BLaER1 (cell line): ENCODE measurements at regions not wholly inside any gene's neighbourhood (a gene's known extent, or its start where the extent isn't known, plus 50 kb on each side); places are given as distances from the start of the nearest gene placed in this dataset.

Experiments used
- H3K27ac ChIP-seq: shearing (Covaris generic); formaldehyde crosslinking; 2 replicates; pipeline ENCODE4 v1.8.1; 2022
- H3K27me3 ChIP-seq: shearing (Covaris generic); formaldehyde crosslinking; 2 replicates; pipeline ENCODE4 v1.8.1; 2022
- H3K36me3 ChIP-seq: shearing (Covaris generic); formaldehyde crosslinking; 2 replicates; pipeline ENCODE4 v1.8.1; 2022
- H3K4me1 ChIP-seq: shearing (Covaris generic); formaldehyde crosslinking; 2 replicates; pipeline ENCODE4 v1.8.1; 2022
- H3K4me2 ChIP-seq: shearing (Covaris generic); formaldehyde crosslinking; 2 replicates; pipeline ENCODE4 v1.8.1; 2022
- H3K4me3 ChIP-seq: shearing (Covaris generic); formaldehyde crosslinking; 2 replicates; pipeline ENCODE4 v1.8.1; 2022
- H3K9ac ChIP-seq: shearing (Covaris generic); formaldehyde crosslinking; 2 replicates; pipeline ENCODE4 v1.8.1; 2022
- H3K9me3 ChIP-seq: shearing (Covaris generic); formaldehyde crosslinking; 2 replicates; pipeline ENCODE4 v1.8.1; 2022
- H4K20me1 ChIP-seq: shearing (Covaris generic); formaldehyde crosslinking; 2 replicates; pipeline ENCODE4 v1.8.1; 2022
- Cebpa-rat ChIP-seq: shearing (Covaris generic); IDR thresholded peaks from 2 replicates; pipeline ENCODE4 v1.8.1; 2022

DNA sequence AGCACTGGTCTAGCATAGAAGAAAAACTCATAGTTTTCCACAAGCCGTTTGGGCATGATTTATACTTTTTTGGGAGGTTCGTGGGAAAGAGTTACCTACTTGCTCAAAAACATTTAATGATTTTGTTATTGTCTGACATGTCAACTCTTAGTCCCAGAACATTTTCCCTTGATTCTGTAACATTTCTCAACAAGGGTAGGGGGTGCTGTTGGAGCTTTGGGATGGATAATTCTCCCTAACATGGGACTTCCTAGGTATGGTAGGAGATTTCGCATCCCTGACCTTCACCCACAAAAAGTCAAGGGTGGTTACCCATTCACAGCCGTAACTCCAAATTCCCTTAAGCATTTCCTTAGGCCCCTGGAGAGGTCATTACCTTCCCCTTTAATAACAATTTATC lies 378.0 kb downstream of the YTHDC2 start:
- Histone ChIP-seq H3K4me2 (no peak overlapping the region), H4K20me1 (no peaks in the 10 kb centered on the region), H3K4me3 (no peak overlapping the region), H3K27ac (no peak overlapping the region), H3K9ac (no peak overlapping the region), H3K36me3 (no peaks in the 10 kb centered on the region), H3K9me3 (no peaks in the 10 kb centered on the region), H3K27me3 (no peaks in the 10 kb centered on the region), H3K4me1 (no peaks in the 10 kb centered on the region)
- TF ChIP-seq Cebpa-rat, result no peak

DNA sequence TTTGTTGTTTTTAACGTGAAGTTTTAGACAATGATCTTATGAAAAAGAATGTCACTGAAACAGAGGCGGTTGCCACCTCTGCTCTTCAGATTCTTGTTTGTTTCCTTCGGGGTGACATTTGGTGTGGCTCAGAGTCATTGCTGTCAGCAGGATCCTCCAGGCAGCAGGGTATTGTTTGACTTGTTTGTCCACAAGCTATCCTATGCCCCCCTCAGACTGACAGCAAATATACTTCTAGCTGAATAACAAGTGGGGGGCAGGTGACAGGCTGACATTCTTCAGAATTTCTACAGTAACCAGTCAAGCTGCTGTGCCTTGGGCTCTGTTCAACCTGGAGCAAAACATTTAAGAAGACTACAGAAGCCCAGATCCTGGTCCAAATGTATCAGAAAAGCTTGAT lies 383.3 kb downstream of the YTHDC2 start:
- Histone ChIP-seq H3K9me3 (no peaks in the 10 kb centered on the region), H4K20me1 (no peaks in the 10 kb centered on the region), H3K27me3 (no peaks in the 10 kb centered on the region), H3K27ac (no peak overlapping the region), H3K36me3 (no peaks in the 10 kb centered on the region), H3K4me3 (no peak overlapping the region), H3K9ac (no peak overlapping the region), H3K4me2 (no peak overlapping the region), H3K4me1 (no peaks in the 10 kb centered on the region)
- TF ChIP-seq Cebpa-rat, result no peak

DNA sequence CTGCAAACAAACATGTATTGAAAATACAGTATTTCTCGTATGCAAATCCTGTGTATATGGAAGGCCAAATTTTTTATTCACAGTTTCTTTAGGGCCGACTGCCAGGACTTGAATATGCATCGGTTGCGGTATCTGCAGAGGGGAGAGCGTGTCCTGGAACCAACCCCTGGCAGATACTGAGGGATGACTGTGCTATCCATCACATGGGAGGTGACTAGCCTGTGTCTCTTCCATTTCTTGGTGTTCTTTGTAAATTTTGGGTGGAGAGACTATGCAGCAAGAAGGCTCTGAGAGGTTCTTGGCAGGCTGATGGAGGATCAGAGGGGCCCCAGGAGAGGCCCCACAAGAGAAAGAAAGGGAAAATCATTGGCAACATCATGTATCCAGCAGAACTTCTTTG lies 384.3 kb downstream of the YTHDC2 start:
- no peaks in the 10 kb centered on the region for H3K9me3 ChIP-seq
- H3K4me1 ChIP-seq, result no peaks in the 10 kb centered on the region
- no peak overlapping the region for H3K9ac ChIP-seq
- H3K27me3 ChIP-seq, result no peaks in the 10 kb centered on the region
- H3K27ac ChIP-seq, result no peak overlapping the region
- TF ChIP-seq Cebpa-rat, result no peak
- no peak overlapping the region for H3K4me2 ChIP-seq
- H3K36me3 ChIP-seq, result no peaks in the 10 kb centered on the region
- no peak overlapping the region for H3K4me3 ChIP-seq
- no peaks in the 10 kb centered on the region for H4K20me1 ChIP-seq

DNA sequence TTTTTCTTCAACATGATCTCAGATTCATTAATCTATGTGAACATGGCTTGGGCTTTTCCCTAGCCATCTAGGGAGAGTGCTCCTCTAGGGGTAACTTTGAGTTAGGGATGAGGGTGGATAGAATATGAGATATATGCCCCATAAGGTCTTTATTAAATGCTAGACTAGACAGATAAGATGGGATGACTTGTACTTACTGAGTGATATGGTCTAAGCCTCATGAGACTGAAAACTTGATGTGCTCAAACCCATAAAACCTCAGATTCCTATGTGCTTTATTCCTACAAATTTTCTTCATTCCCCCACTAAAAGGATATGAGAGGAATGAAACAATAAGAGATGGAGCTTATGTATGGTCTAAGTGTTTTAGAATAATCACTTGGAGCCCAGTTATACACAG lies 386.6 kb downstream of the YTHDC2 start:
- Histone ChIP-seq H3K36me3 (no peaks in the 10 kb centered on the region), H3K27me3 (no peaks in the 10 kb centered on the region), H3K4me2 (no peak overlapping the region), H3K9me3 (no peaks in the 10 kb centered on the region), H3K9ac (no peak overlapping the region), H3K27ac (no peak overlapping the region), H4K20me1 (no peaks in the 10 kb centered on the region), H3K4me3 (no peak overlapping the region), H3K4me1 (no peaks in the 10 kb centered on the region)
- TF ChIP-seq Cebpa-rat, result no peak

DNA sequence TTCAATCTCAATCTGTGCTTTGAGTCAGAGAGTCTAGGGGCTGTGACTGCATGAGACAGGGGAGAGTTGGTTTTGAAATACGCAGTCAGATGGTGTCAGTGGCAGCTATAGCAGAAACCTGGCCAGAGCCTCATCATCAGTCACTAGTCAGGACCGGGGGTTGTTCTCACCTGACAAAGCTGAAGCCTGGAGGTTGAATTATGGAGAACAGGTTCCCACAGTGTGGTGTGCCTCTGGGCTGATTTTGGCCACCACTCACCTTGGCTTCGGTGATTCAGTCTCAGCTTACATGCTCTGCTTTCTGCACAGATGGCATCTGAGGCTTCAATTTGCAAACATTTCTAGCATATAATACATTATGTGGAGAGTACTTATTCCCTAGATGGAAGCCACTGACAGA lies 387.3 kb downstream of the YTHDC2 start:
- Histone ChIP-seq H3K9ac (no peak overlapping the region), H3K36me3 (no peaks in the 10 kb centered on the region), H4K20me1 (no peaks in the 10 kb centered on the region), H3K27ac (no peak overlapping the region), H3K4me1 (no peaks in the 10 kb centered on the region), H3K4me3 (no peak overlapping the region), H3K9me3 (no peaks in the 10 kb centered on the region), H3K4me2 (no peak overlapping the region), H3K27me3 (no peaks in the 10 kb centered on the region)
- TF ChIP-seq Cebpa-rat, result no peak

GRCh38 chr5:113901718-113902117 lies 388.2 kb downstream of the YTHDC2 start:
- Histone ChIP-seq H3K36me3 (no peaks in the 10 kb centered on the region), H3K27me3 (no peaks in the 10 kb centered on the region), H3K4me1 (no peaks in the 10 kb centered on the region), H3K4me3 (no peak overlapping the region), H3K4me2 (no peak overlapping the region), H4K20me1 (no peaks in the 10 kb centered on the region), H3K9me3 (no peaks in the 10 kb centered on the region), H3K9ac (no peak overlapping the region), H3K27ac (no peak overlapping the region)
- no peak for TF ChIP-seq Cebpa-rat

DNA sequence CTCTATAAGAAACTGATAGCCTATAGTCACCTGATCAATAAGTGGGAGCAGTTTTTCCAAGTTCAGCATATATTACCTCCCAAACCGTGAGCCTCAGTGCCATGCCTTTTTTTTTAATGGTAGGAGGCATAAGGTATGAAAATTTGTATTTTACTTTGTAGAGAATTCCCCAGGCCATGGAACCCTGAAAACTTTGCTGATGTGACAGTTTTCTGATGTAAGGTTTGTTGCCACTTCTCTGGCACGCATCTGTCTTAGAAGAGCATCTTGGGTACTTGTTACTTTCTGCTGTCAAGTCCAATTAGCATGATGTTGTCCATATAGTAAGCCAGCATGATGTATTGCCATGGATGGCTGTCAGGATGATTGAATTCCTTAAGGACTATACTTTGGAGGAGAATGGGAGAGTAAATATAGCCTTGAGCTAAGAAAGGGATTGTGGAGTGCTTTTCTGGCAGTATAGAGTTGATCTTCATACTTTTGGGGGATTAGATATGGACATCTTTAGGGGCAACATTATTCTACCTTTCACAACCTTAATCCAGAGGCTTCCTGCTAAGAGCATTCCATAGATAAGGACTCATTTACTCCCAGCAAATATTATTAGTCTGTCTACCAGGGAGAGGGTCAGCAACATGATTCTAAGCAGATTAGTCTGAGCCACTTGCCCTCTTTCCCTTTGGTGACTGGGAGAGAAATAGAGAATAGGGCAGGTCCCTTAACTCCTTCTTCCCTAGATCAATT lies 389.6 kb downstream of the YTHDC2 start:
- Histone ChIP-seq H3K9ac (no peak overlapping the region), H4K20me1 (no peaks in the 10 kb centered on the region), H3K9me3 (no peaks in the 10 kb centered on the region), H3K4me2 (no peak overlapping the region), H3K4me3 (no peak overlapping the region), H3K36me3 (no peaks in the 10 kb centered on the region), H3K27ac (no peak overlapping the region), H3K27me3 (no peaks in the 10 kb centered on the region), H3K4me1 (no peaks in the 10 kb centered on the region)
- no peak for TF ChIP-seq Cebpa-rat

DNA sequence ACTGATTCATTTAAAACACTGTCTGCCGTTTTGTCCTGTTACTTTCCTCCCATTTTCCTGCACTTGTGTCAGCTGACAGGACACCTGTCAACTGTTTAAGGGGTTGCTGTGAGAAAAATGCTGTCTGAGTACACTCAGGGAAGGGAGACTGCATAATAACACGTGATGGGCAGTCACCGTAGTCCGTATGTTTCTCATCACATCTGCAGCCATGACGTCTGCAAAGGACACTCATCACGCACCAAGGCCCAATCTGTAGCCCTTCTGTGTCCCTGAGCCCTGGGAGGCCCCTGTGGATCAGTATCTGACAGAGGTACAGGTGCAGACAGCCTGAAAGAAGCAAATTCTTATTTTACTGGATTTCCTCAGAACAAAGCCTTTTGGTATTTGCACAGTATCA lies 396.3 kb downstream of the YTHDC2 start:
- Histone ChIP-seq H3K4me3 (no peak overlapping the region), H3K36me3 (no peaks in the 10 kb centered on the region), H4K20me1 (no peaks in the 10 kb centered on the region), H3K27ac (no peak overlapping the region), H3K9ac (no peak overlapping the region), H3K27me3 (no peaks in the 10 kb centered on the region), H3K4me2 (no peak overlapping the region), H3K4me1 (no peaks in the 10 kb centered on the region), H3K9me3 (no peaks in the 10 kb centered on the region)
- TF ChIP-seq Cebpa-rat, result no peak

- no peak overlapping the region for H3K4me3 ChIP-seq
- H3K4me2 ChIP-seq, result no peak overlapping the region
- no peak overlapping the region for H3K9ac ChIP-seq
- H3K27me3 ChIP-seq, result no peaks in the 10 kb centered on the region
- TF ChIP-seq Cebpa-rat, result no peak
- no peaks in the 10 kb centered on the region for H3K9me3 ChIP-seq
- H3K4me1 ChIP-seq, result no peaks in the 10 kb centered on the region
- H3K36me3 ChIP-seq, result no peaks in the 10 kb centered on the region
- H3K27ac ChIP-seq, result no peak overlapping the region
- no peaks in the 10 kb centered on the region for H4K20me1 ChIP-seq
These were observed 404.5 kb downstream of the YTHDC2 start for GRCh38 chr5:113917997-113918396.

GRCh38 chr5:113922343-113922742 lies 408.8 kb downstream of the YTHDC2 start:
- no peaks in the 10 kb centered on the region for H3K36me3 ChIP-seq
- no peaks in the 10 kb centered on the region for H3K4me1 ChIP-seq
- no peaks in the 10 kb centered on the region for H3K9me3 ChIP-seq
- H3K9ac ChIP-seq, result no peak overlapping the region
- no peak overlapping the region for H3K4me2 ChIP-seq
- TF ChIP-seq Cebpa-rat, result no peak
- H3K4me3 ChIP-seq, result no peak overlapping the region
- no peak overlapping the region for H3K27ac ChIP-seq
- no peaks in the 10 kb centered on the region for H3K27me3 ChIP-seq
- no peaks in the 10 kb centered on the region for H4K20me1 ChIP-seq

- Histone ChIP-seq H3K9ac (no peak overlapping the region), H3K9me3 (no peaks in the 10 kb centered on the region), H3K27ac (no peak overlapping the region), H3K27me3 (no peaks in the 10 kb centered on the region), H3K36me3 (no peaks in the 10 kb centered on the region), H3K4me3 (no peak overlapping the region), H4K20me1 (no peaks in the 10 kb centered on the region), H3K4me2 (no peak overlapping the region), H3K4me1 (no peaks in the 10 kb centered on the region)
- no peak for TF ChIP-seq Cebpa-rat
These were observed 422.0 kb downstream of the YTHDC2 start for GRCh38 chr5:113935453-113935852.
